HG02588 (cell line): ENCODE measurements at regions not wholly inside any gene's neighbourhood (a gene's known extent, or its start where the extent isn't known, plus 50 kb on each side); places are given as distances from the start of the nearest gene placed in this dataset.

ENCODE experiments used
- ATAC-seq: cut with Tn5 transposase; IDR thresholded peaks from one replicate; pipeline ENCODE4 v1.9.1; 2021; ENCODE audit warnings: mild to moderate bottlenecking, moderate library complexity; ENCODE audit not compliant: unreplicated experiment

GRCh38 chr13:44089452-44089851 lies 209.7 kb downstream of the LACC1 start:
- ATAC-seq = no peak

GRCh38 chr13:44092078-44092970 lies 212.6 kb downstream of the LACC1 start:
- no peak for ATAC-seq

- ATAC-seq = no peak
Observed at GRCh38 chr13:44093607-44094564, 214.2 kb downstream of the LACC1 start.

- ATAC-seq = no peak
Observed at GRCh38 chr13:44096901-44097300, 217.2 kb downstream of the LACC1 start.

- ATAC-seq = no peak
Observed at GRCh38 chr13:44098559-44098958, 218.9 kb downstream of the LACC1 start.

GRCh38 chr13:44101347-44102083 lies 221.8 kb downstream of the LACC1 start:
- ATAC-seq = no peak

GRCh38 chr13:44103429-44104196 lies 223.9 kb downstream of the LACC1 start:
- ATAC-seq = no peak

GRCh38 chr13:44104197-44104490 lies 224.4 kb downstream of the LACC1 start:
- ATAC-seq = no peak

- no peak for ATAC-seq
Observed at GRCh38 chr13:44104969-44105368, 225.3 kb downstream of the LACC1 start.

GRCh38 chr13:44106266-44107152 lies 226.8 kb downstream of the LACC1 start:
- ATAC-seq = no peak

- no peak for ATAC-seq
Observed at GRCh38 chr13:44107357-44108121, 227.8 kb downstream of the LACC1 start.

- ATAC-seq = no peak
Observed at GRCh38 chr13:44108331-44108858, 228.7 kb downstream of the LACC1 start.

- no peak for ATAC-seq
Observed at GRCh38 chr13:44110091-44110621, 230.5 kb downstream of the LACC1 start.

- no peak for ATAC-seq
Observed at GRCh38 chr13:44111701-44112100, 232.0 kb downstream of the LACC1 start.

GRCh38 chr13:44112700-44113329 lies 233.1 kb downstream of the LACC1 start:
- no peak for ATAC-seq

- no peak for ATAC-seq
Observed at GRCh38 chr13:44116562-44117332, 237.0 kb downstream of the LACC1 start.

- ATAC-seq = no peak
Observed at GRCh38 chr13:44117351-44117750, 237.6 kb downstream of the LACC1 start.
